ENCODE measurements at regions not wholly inside any gene's neighbourhood (a gene's known extent, or its start where the extent isn't known, plus 50 kb on each side); places are given as distances from the start of the nearest gene placed in this dataset.

GRCh38 chr11:116287866-116288265 lies 484.9 kb downstream of the BUD13 start:
- TF ChIP-seq CTCF (IDR thresholded peaks at IDR 0.05) (no peak), EZH2phosphoT487 (IDR thresholded peaks at IDR 0.05) (no peak), EZH2 (IDR thresholded peaks at IDR 0.05) (no peak)
